AG04450 (cell line): ENCODE measurements at regions not wholly inside any gene's neighbourhood (a gene's known extent, or its start where the extent isn't known, plus 50 kb on each side); places are given as distances from the start of the nearest gene placed in this dataset.

ENCODE experiments used
- CTCF ChIA-PET: fragments of 300-600, 350-600 bp; formaldehyde crosslinking; extraction: SDS; loops from one replicate; lab custom pipeline; 2022; ENCODE audit warnings: antibody characterized with exemption, inconsistent platforms; lab: Charles Lee
- POLR2A ChIA-PET: fragments of 350-600 bp; formaldehyde crosslinking; extraction: SDS; loops from one replicate; lab custom pipeline; 2021; ENCODE audit warnings: antibody characterized with exemption, inconsistent platforms; lab: Yijun Ruan, JAX
- DNase-seq: peaks from one replicate; pipeline ENCODE4 v3.0.0-alpha.2; 2011; ENCODE audit warnings: low read depth, low spot score
- H3K27ac ChIP-seq: one replicate; pipeline ENCODE4 v1.5.1; 2012; ENCODE audit warnings: low read depth, low read length, control low read depth
- H3K27me3 ChIP-seq: one replicate; pipeline ENCODE4 v1.6.0; 2012; ENCODE audit warnings: low read length; ENCODE audit not compliant: control insufficient read depth, insufficient read depth
- H3K4me3 ChIP-seq: 2 replicates; pipeline ENCODE4 v1.5.1; 2011; ENCODE audit warnings: mild to moderate bottlenecking, low read depth, low read length, control low read depth
- H3K9me3 ChIP-seq: 2 replicates; pipeline ENCODE4 v1.5.1; 2012; ENCODE audit warnings: low read length; ENCODE audit not compliant: control insufficient read depth, insufficient read depth
- CTCF ChIP-seq: IDR thresholded peaks from 2 replicates; pipeline ENCODE4 v1.5.1; 2011; ENCODE audit warnings: low read depth, low read length, control low read depth, inconsistent platforms

GRCh38 chr11:26191193-26191592, 140.7 kb upstream of the ANO3 start:
- DNase-seq, result no peak
- Histone ChIP-seq H3K4me3 (no peak overlapping the region), H3K27ac (no peak overlapping the region), H3K9me3 (no peaks in the 10 kb centered on the region), H3K27me3 (no peaks in the 10 kb centered on the region)
- POLR2A ChIA-PET, result no interaction called here
- CTCF ChIA-PET, result no interaction called here
- TF ChIP-seq CTCF, result no peak

- no peak for DNase-seq
- Histone ChIP-seq H3K27me3 (no peaks in the 10 kb centered on the region), H3K27ac (no peak overlapping the region), H3K9me3 (no peaks in the 10 kb centered on the region), H3K4me3 (no peak overlapping the region)
- CTCF ChIA-PET, result interaction anchor here (0.9 to 2.4 kb wide), 4 partner anchors 34 to 211 kb away, joined by 3 to 7 read pairs (median 4); no protein-coding TSS in a partner anchor
- no peak for TF ChIP-seq CTCF
- POLR2A ChIA-PET, result interaction anchor here (0.6 kb wide), 2 partner anchors 112 to 1017 kb away, joined by 3 to 5 read pairs; no protein-coding TSS in a partner anchor
Measured at GRCh38 chr11:26193694-26194365, 138.1 kb upstream of the ANO3 start.

- Histone ChIP-seq H3K4me3 (no peak overlapping the region), H3K27me3 (no peaks in the 10 kb centered on the region), H3K9me3 (no peaks in the 10 kb centered on the region), H3K27ac (no peak overlapping the region)
- no peak for TF ChIP-seq CTCF
- no peak for DNase-seq
- CTCF ChIA-PET, result interaction anchor here (0.9 to 2.4 kb wide), 2 partner anchors 33 to 213 kb away, joined by 4 to 7 read pairs; no protein-coding TSS in a partner anchor
- POLR2A ChIA-PET, result no interaction called here
Measured at GRCh38 chr11:26194881-26195280, 137.0 kb upstream of the ANO3 start.

GRCh38 chr11:26198532-26199096, 133.3 kb upstream of the ANO3 start:
- Histone ChIP-seq H3K27me3 (no peaks in the 10 kb centered on the region), H3K9me3 (no peaks in the 10 kb centered on the region), H3K27ac (no peak overlapping the region), H3K4me3 (no peak overlapping the region)
- DNase-seq, result no peak
- ChIA-PET CTCF (interaction anchor here (1.3 kb wide), 1 partner anchor 29 kb away, joined by 3 read pairs; no protein-coding TSS in a partner anchor), POLR2A (no interaction called here)
- no peak for TF ChIP-seq CTCF
